HG03025 (cell line): ENCODE measurements at regions not wholly inside any gene's neighbourhood (a gene's known extent, or its start where the extent isn't known, plus 50 kb on each side); places are given as distances from the start of the nearest gene placed in this dataset.

ENCODE experiments used
- ATAC-seq: cut with Tn5 transposase; IDR thresholded peaks from one replicate; pipeline ENCODE4 v1.9.1; 2021; ENCODE audit warnings: mild to moderate bottlenecking, moderate library complexity; ENCODE audit not compliant: unreplicated experiment, low FRiP score

GRCh38 chr7:41910940-41911600 lies 208.2 kb upstream of the INHBA start:
- ATAC-seq, result no peak

- ATAC-seq, result no peak
Observed at GRCh38 chr7:41907444-41907843, 204.6 kb upstream of the INHBA start.

GRCh38 chr7:41900532-41900931 lies 197.6 kb upstream of the INHBA start:
- ATAC-seq, result no peak

- no peak for ATAC-seq
Observed at GRCh38 chr7:41899823-41900433, 197.0 kb upstream of the INHBA start.

- ATAC-seq, result no peak
Observed at GRCh38 chr7:41893656-41894055, 190.8 kb upstream of the INHBA start.

- ATAC-seq, result no peak
Observed at GRCh38 chr7:41892356-41893100, 189.6 kb upstream of the INHBA start.

GRCh38 chr7:41891950-41892349 lies 189.1 kb upstream of the INHBA start:
- no peak for ATAC-seq

GRCh38 chr7:41890631-41891274 lies 187.9 kb upstream of the INHBA start:
- ATAC-seq, result no peak

- ATAC-seq, result no peak
Observed at GRCh38 chr7:41889472-41889871, 186.6 kb upstream of the INHBA start.

- no peak for ATAC-seq
Observed at GRCh38 chr7:41889040-41889439, 186.2 kb upstream of the INHBA start.

- no peak for ATAC-seq
Observed at GRCh38 chr7:41887416-41887815, 184.5 kb upstream of the INHBA start.

- ATAC-seq, result no peak
Observed at GRCh38 chr7:41886901-41887311, 184.0 kb upstream of the INHBA start.

GRCh38 chr7:41886262-41886900 lies 183.5 kb upstream of the INHBA start:
- no peak for ATAC-seq

GRCh38 chr7:41885748-41886147 lies 182.9 kb upstream of the INHBA start:
- no peak for ATAC-seq

GRCh38 chr7:41885078-41885477 lies 182.2 kb upstream of the INHBA start:
- ATAC-seq, result no peak

GRCh38 chr7:41882745-41883420 lies 180.0 kb upstream of the INHBA start:
- ATAC-seq, result peak; percentile 32

- peak; percentile 11 for ATAC-seq
Observed at GRCh38 chr7:41882256-41882655, 179.4 kb upstream of the INHBA start.

- peak; percentile 97 for ATAC-seq
Observed at GRCh38 chr7:41881331-41882130, 178.6 kb upstream of the INHBA start.

- no peak for ATAC-seq
Observed at GRCh38 chr7:41880107-41880506, 177.2 kb upstream of the INHBA start.
